Heart right ventricle (tissue), 16 donors: ENCODE measurements at regions not wholly inside any gene's neighbourhood (a gene's known extent, or its start where the extent isn't known, plus 50 kb on each side); places are given as distances from the start of the nearest gene placed in this dataset.

ENCODE experiments used
- ATAC-seq, 8 donors: fragments of 200-7000 bp; cut with Tn5 transposase; one replicate each; pipeline ENCODE4 v1.9.1; 2020; ENCODE audit warnings: mild to moderate bottlenecking in 8 of 8, moderate library complexity in 8 of 8, moderate number of reproducible peaks in 1 of 8
- DNase-seq, 2 donors: peaks; one replicate each; pipeline ENCODE4 v3.0.0-alpha.2; 2020
- H3K27ac ChIP-seq, 10 donors: fragments of 200-600 bp; sonication (generic) in 2 of 10; one replicate each; pipeline versions ENCODE4 v1.5.0 to v1.8.0; 2020 to 2022; ENCODE audit warnings: mild to moderate bottlenecking in 3 of 10
- H3K27me3 ChIP-seq, 7 donors: fragments of 200-600 bp; one replicate each; pipeline ENCODE4 v1.8.0; 2021 to 2022; ENCODE audit warnings: mild to moderate bottlenecking in 2 of 7
- H3K36me3 ChIP-seq, 9 donors: fragments of 200-600 bp; sonication (generic) in 1 of 9; one replicate each; pipeline versions ENCODE4 v1.5.0 to v1.8.0; 2020 to 2022; ENCODE audit warnings: mild to moderate bottlenecking in 2 of 9
- H3K4me1 ChIP-seq, 9 donors: fragments of 200-600 bp; sonication (generic) in 1 of 9; one replicate each; pipeline versions ENCODE4 v1.5.0 to v1.8.0; 2020 to 2022; ENCODE audit warnings: mild to moderate bottlenecking in 4 of 9
- H3K4me3 ChIP-seq, 10 donors: fragments of 200-600 bp; sonication (generic) in 2 of 10; one replicate each; pipeline versions ENCODE4 v1.5.0 to v1.8.0; 2020 to 2022; ENCODE audit warnings: mild to moderate bottlenecking in 7 of 10, moderate library complexity in 2 of 10
- H3K9me3 ChIP-seq, 11 donors: fragments of 200-600 bp in 10 of 11; sonication (generic) in 2 of 11; one replicate each; pipeline versions ENCODE4 v1.5.0 to v1.8.0; 2013 to 2022; ENCODE audit warnings: mild to moderate bottlenecking in 2 of 11, control low read depth in 1 of 11, moderate library complexity in 1 of 11
- CTCF ChIP-seq, 9 donors: fragments of 200-600 bp; sonication (generic) in 2 of 9; IDR thresholded peaks; one replicate each; pipeline versions ENCODE4 v1.5.0 to v1.8.0; 2021 to 2022; ENCODE audit warnings: antibody characterized with exemption in 9 of 9, mild to moderate bottlenecking in 5 of 9, moderate library complexity in 1 of 9
- WGBS, 2 donors: extraction: QIAGEN DNeasy Blood & Tissue Kit; methylation state at CpG; one replicate each; pipeline ENCODE4 v1.1.7; 2013; ENCODE audit warnings: inconsistent platforms in 1 of 2; 5-methylcytosine and 5-hydroxymethylcytosine counted together
- intact Hi-C, 10 donors: fragments of 100-400 bp; cut with DNase I; formaldehyde crosslinking; loops; one replicate each; pipeline versions ENCODE4 v1.11.1 to v1.14.2; 2022
- donor health status: Arrhythmogenic right ventricular cardiomyopathy.
- donor health status: ischemic (EF 13 %, LVEDD 7.1; RV severe dilation, severe dysfunction).
- donor health status: healthy with polysubstance abuse.
- donor health status: DM: no; HTN: yes; CAD: no.
- donor health status: DM: no; HTN: no; CAD: no.
- donor health status: ischemic (EF 25% LVEDD 6.9; RV normal size, moderate dysfunction).
- donor health status: ischemic (EF 25% LVEDD 5.7; RV mildly dilated, moderate dysfunction).
- donor health status: healthy.
- donor health status: DM: yes; HTN: yes; CAD: no.
- donor health status: Ischemic cardiomyopathy.
- donor health status: ischemic (EF 35%, LVEDD 5.7; RV mildly dilated, moderate dysfunction).
- donor health status: nonischemic (EF 11% LVEDD 7.7; RV severe dilation, severe dysfunction).
- donor health status: DM: yes; HTN: yes; CAD: no.
- donor health status: PGD.
- donor health status: ischemic (EF 29% LVEDD 5.4; RV normal size, mild dysfunction).
- donor health status: nonischemic (EF 23%, LVEDD 6.1; RV moderate dilation, normal function).

DNA sequence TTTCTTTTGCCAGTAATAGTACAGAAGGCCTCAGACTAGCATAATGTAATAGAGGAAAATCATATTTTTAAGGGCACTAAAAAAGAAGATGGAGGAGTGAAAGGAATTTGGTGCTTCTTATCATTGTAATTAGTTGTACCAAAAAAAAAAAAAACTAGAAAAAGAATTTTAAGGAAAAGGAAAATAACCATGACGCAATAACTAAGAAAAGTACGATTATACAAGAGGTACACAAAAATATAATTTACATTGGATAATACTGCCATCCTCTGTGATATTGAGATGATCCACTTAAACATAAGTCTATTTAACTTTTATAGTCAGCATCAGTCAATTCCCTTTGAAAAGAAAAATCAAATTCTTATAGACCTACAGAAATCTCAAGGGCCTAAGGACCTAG is 146.7 kb upstream of the IRX5 start:
- Histone ChIP-seq H3K4me3 (no peak overlapping the region), H3K27me3 (no peaks in the 10 kb centered on the region), H3K9me3 (peaks cover 0 to 22% (median 6%) of the 10 kb centered on the region in 11 donors), H3K4me1 (no peaks in the 10 kb centered on the region), H3K36me3 (no peaks in the 10 kb centered on the region), H3K27ac (no peak overlapping the region)
- DNase-seq, result no peak
- no peak for TF ChIP-seq CTCF (IDR thresholded peaks at IDR 0.05)
- no peak for ATAC-seq
- intact Hi-C loops, result no loop called here
- WGBS, 2 donors, result 93 to 96% methylated on average over 2 of the region's 2 CpGs

DNA sequence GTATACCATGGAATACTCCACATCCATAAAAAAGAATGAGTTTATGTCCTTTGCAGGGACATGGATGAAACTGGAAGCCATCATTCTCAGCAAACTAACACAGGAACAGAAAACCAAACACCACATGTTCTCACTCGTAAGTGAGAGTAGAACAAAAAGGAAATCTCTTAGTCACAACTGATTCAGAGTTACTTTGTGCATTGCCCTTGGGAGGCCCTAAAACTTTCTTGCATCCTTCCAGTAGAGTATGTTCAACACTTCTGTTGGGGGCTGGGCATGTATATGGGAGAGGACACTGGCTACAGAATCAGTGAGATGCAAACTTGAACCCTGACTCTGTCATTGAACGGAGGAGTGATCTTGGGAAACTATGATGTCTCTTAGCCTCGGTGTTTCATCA is 147.4 kb upstream of the IRX5 start:
- H3K36me3 ChIP-seq, result no peaks in the 10 kb centered on the region
- TF ChIP-seq CTCF (IDR thresholded peaks at IDR 0.05), result no peak
- H3K27ac ChIP-seq, result no peak overlapping the region
- H3K9me3 ChIP-seq, result peaks cover 0 to 22% (median 6%) of the 10 kb centered on the region in 11 donors
- intact Hi-C loops, result no loop called here
- H3K4me1 ChIP-seq, result no peaks in the 10 kb centered on the region
- no peaks in the 10 kb centered on the region for H3K27me3 ChIP-seq
- ATAC-seq (no peak), DNase-seq (no peak)
- WGBS, 2 donors, result 69 to 78% methylated on average over 3 of the region's 3 CpGs
- no peak overlapping the region for H3K4me3 ChIP-seq

DNA sequence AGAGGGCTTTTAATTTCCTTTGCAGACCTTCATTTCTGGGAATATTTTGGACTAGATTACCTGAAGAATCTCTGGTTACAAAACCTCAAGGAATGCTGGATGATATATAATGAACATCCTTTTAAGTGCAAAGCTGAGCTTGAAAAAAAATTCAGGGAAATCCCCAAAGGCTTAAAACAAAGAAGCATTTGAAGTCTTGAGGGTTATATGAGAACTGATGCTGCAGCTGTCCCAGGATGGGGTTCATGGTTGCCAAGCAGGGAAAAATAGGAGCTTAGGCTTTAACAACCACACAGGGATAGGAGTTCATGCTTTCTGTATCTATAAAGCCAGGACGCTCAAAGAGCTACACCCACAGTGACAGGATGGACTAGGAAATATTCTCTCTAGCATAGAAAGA is 150.4 kb upstream of the IRX5 start:
- no peak for ATAC-seq
- no peak overlapping the region for H3K4me3 ChIP-seq
- no peaks in the 10 kb centered on the region for H3K4me1 ChIP-seq
- H3K27ac ChIP-seq, result no peak overlapping the region
- no peak for DNase-seq
- H3K9me3 ChIP-seq, result no peaks in the 10 kb centered on the region
- no peaks in the 10 kb centered on the region for H3K27me3 ChIP-seq
- no peak for TF ChIP-seq CTCF (IDR thresholded peaks at IDR 0.05)
- WGBS, 2 donors, result 56% methylated on average over 1 of the region's 1 CpG
- H3K36me3 ChIP-seq, result no peaks in the 10 kb centered on the region
- intact Hi-C loops, result no loop called here

GRCh38 chr16:54779549-54779948 is 151.1 kb upstream of the IRX5 start:
- Histone ChIP-seq H3K36me3 (no peaks in the 10 kb centered on the region), H3K4me1 (no peaks in the 10 kb centered on the region), H3K4me3 (no peak overlapping the region), H3K27ac (no peak overlapping the region), H3K9me3 (no peaks in the 10 kb centered on the region), H3K27me3 (no peaks in the 10 kb centered on the region)
- DNase-seq (no peak), ATAC-seq (no peak)
- TF ChIP-seq CTCF (IDR thresholded peaks at IDR 0.05), result no peak
- intact Hi-C loops, result loop anchor here in 1 of 10 donors (10.0 kb wide), 1 partner anchor 65 kb away; no protein-coding TSS in a partner anchor
